Spinal cord (tissue), 10 donors: ENCODE measurements at regions not wholly inside any gene's neighbourhood (a gene's known extent, or its start where the extent isn't known, plus 50 kb on each side); places are given as distances from the start of the nearest gene placed in this dataset. TPM values are rescaled to one million over a fixed set of nuclear protein-coding genes. Genes with fewer than 3 reads are reported as not detected.

Source experiments
- DNase-seq, 6 donors: peaks; one replicate each; pipeline versions ENCODE4 v3.0.0 to v3.0.0-alpha.2; 2013 to 2015; ENCODE audit warnings: low spot score in 6 of 6, low read depth in 4 of 6
- H3K27ac ChIP-seq: one replicate; pipeline ENCODE4 v1.5.1; 2013; ENCODE audit warnings: low read depth, low read length, control low read depth
- H3K27me3 ChIP-seq: one replicate; pipeline ENCODE4 v1.6.1; 2013; ENCODE audit warnings: low read length; ENCODE audit not compliant: control insufficient read depth, insufficient read depth
- H3K36me3 ChIP-seq: one replicate; pipeline ENCODE4 v1.6.1; 2013; ENCODE audit warnings: low read length; ENCODE audit not compliant: control insufficient read depth, insufficient read depth
- H3K4me1 ChIP-seq: one replicate; pipeline ENCODE4 v1.6.1; 2013; ENCODE audit warnings: low read length; ENCODE audit not compliant: control insufficient read depth, insufficient read depth
- H3K4me3 ChIP-seq: one replicate; pipeline ENCODE4 v1.5.1; 2013; ENCODE audit warnings: low read depth, low read length, control low read depth
- H3K9me3 ChIP-seq: one replicate; pipeline ENCODE4 v1.6.1; 2013; ENCODE audit warnings: low read length; ENCODE audit not compliant: control insufficient read depth, insufficient read depth
- WGBS: methylation state at CpG from one replicate; pipeline ENCODE4 v1.1.5; 2013; ENCODE audit warnings: missing lambda C conversion rate; ENCODE audit not compliant: insufficient coverage; 5-methylcytosine and 5-hydroxymethylcytosine counted together
- small RNA-seq: library from RNA; depleted of rRNA; stranded (forward); fragments of <200 nt; gene quantifications from one replicate; pipeline ENCODE3, GENCODE V24; 2014; ENCODE audit warnings: low replicate concordance
- donor health status: healthy.

DNA sequence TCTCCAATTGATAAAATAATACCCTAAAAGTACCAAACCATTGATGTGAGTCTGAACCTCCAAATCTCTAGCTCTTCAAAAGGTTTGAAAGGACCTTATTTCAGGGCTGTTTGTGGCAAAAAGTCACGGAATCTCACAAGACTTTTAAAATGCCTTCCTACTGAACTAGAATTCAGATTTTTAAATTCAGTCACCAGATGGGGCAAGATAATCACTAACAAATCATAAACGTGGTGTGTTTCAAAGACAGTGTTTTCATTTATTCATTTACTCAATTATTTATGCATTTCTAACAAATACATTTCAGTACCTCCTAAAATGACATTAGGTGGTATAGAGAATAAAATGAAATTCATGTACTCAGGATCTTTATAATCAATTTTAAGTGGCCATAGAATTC is 68.2 kb upstream of the SMC2 start:
- no CpG with 5 or more reads among the region's 2 CpGs for WGBS
- H3K4me3 ChIP-seq: no peak overlapping the region

GRCh38 chr9:104027295-104027694 is 66.8 kb upstream of the SMC2 start:
- Histone ChIP-seq H3K27me3 (no peaks in the 10 kb centered on the region), H3K36me3 (no peaks in the 10 kb centered on the region), H3K4me1 (no peaks in the 10 kb centered on the region), H3K27ac (no peak overlapping the region), H3K4me3 (no peak overlapping the region), H3K9me3 (no peaks in the 10 kb centered on the region)
- DNase-seq: no peak
- WGBS: 62% methylated on average over 5 of the region's 5 CpGs

More for the DNA sequence above, 68.2 kb upstream of the SMC2 start:
- Histone ChIP-seq H3K36me3 (no peaks in the 10 kb centered on the region), H3K4me1 (no peaks in the 10 kb centered on the region), H3K27me3 (no peaks in the 10 kb centered on the region), H3K27ac (no peak overlapping the region), H3K9me3 (no peaks in the 10 kb centered on the region)
- peak in 1 of 6 donors; percentile 16 for DNase-seq

- Histone ChIP-seq H3K27me3 (no peaks in the 10 kb centered on the region), H3K4me3 (no peak overlapping the region), H3K4me1 (no peaks in the 10 kb centered on the region), H3K36me3 (no peaks in the 10 kb centered on the region), H3K27ac (no peak overlapping the region), H3K9me3 (no peaks in the 10 kb centered on the region)
- 83% methylated on average over 2 of the region's 4 CpGs for WGBS
- DNase-seq: no peak
These were observed 65.3 kb upstream of the SMC2 start for GRCh38 chr9:104028827-104029226.

Small RNAs in the stretch of these regions (small RNA-seq; reads per million reads assigned to genes)
- gene RNA5SP291: not detected
